GM18508 (cell line): ENCODE measurements at regions not wholly inside any gene's neighbourhood (a gene's known extent, or its start where the extent isn't known, plus 50 kb on each side); places are given as distances from the start of the nearest gene placed in this dataset.
"Not testable (repeated sequence)": the region's sequence is repeated elsewhere in the genome, so short reads cannot be mapped to it uniquely, and the experiment has no call there.

Source experiments
- ATAC-seq: cut with Tn5 transposase; IDR thresholded peaks from one replicate; pipeline ENCODE4 v1.9.1; 2021; ENCODE audit warnings: moderate number of reproducible peaks; ENCODE audit not compliant: insufficient read depth, unreplicated experiment

DNA sequence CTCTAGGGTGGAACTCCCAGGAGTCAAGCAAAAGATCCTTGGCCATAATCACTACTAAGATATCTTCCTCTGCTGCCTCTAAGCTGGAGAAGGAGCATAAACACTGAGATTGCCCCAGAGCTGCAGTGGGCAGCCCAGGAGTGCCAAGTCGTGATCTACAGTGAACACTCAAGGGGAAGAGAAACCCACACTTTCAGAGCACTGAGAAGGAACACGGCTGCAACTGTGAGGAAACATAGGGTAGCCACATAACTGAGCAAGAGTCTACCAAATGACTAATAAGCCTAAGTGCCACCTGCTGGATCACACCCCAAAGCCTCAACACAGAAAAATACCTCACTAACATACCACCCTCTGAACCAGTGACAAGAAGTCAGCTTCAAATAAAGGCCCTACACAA lies 79.6 kb upstream of the RAB12 start:
- ATAC-seq, result no peak

DNA sequence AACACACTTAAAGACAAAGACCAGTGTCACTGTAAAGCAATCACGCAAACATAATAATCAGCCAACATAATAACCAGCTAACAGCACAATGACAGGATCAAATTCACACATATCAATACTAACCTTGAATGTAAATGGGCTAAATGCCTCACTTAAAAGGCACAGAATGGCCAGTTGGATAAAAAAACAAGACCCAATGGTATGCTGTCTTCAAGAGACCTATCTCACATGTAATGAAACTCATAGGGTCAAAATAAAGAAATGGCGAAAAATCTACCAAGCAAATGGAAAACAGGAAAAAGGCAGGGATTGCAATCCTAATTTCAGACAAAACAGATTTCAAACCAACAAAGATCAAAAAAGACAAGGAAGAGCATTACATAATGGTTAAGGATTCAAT lies 78.2 kb upstream of the RAB12 start:
- ATAC-seq, result not testable (repeated sequence)

DNA sequence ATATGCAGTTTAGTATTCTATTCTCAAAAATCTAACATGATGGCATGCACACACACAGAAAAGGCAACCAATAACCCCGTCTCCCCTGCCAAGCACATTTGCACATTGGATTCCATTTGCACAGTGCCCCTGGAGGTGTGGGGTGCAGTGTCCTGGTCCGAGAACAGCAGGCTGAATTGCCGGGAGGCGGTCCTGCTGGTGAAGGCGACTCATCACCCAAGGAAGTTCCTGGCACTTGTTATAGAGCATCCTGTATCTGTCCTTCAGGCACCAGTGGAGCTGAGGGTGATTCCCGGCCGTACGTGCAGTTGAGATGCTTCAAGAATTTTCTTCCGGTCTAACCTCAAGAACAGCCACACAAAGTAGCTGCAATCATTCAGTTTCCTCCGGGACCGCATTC lies 73.0 kb upstream of the RAB12 start:
- ATAC-seq, result no peak

DNA sequence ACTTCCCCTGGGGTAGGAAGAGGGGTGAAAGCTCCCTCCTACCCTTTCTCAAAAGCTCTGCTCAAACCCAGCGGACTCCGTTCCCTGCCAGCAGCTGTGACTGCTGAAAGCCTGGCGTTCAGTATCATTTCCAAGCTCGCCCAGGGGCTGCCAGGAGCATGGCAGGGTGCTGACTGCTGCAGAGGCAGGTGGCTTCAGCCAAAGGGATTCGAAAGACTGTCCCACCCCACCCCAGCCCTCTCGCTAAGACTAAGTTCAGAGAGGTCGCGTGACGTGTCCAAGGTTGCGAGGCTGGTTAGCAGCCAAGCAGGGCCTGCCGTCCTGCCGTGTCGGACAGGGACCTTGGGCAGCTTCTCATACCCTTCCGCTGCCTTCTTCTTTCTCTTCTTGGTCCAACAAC lies 72.3 kb upstream of the RAB12 start:
- no peak for ATAC-seq

GRCh38 chr18:8537400-8537799 lies 71.8 kb upstream of the RAB12 start:
- ATAC-seq, result no peak

DNA sequence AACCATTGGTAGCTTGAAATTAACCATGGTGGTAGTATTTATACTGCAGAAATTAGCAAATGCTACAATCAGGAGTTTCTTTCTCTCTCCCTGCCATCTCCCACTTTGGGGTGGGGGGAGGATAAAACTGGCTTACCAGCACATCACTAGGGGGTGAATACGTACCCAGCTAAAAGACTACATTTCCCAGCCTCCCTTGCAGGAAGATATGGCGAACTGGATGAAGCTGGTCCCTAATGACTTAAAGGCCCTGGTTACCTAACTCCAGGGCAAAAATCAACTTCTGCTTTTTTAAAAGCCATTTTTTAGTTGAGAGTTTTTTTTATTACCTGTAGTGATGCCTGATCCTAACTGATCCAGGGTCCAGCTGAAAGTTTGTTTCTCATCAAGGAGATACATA lies 70.3 kb upstream of the RAB12 start:
- no peak for ATAC-seq

DNA sequence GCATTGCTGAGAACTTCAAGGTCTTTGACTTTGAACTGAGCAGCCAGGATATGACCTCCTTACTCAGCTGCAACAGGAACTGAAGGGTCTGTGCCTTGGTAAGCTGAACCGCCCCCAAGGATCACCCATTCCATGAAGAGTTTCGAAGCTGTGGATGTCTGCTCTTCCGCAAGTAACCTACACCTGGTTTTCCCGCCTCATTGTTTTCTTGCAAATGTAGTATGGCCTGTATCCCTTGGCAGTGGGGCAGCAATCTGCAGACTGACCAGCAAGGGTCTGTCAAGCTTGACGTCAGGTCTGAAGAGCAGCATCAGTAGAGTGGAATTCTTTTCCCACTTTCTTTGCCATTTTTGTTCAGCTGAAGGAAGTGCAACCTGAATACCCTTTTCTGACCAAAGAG lies 62.6 kb upstream of the RAB12 start:
- no peak for ATAC-seq

GRCh38 chr18:8548186-8548585 lies 61.1 kb upstream of the RAB12 start:
- ATAC-seq, result no peak

DNA sequence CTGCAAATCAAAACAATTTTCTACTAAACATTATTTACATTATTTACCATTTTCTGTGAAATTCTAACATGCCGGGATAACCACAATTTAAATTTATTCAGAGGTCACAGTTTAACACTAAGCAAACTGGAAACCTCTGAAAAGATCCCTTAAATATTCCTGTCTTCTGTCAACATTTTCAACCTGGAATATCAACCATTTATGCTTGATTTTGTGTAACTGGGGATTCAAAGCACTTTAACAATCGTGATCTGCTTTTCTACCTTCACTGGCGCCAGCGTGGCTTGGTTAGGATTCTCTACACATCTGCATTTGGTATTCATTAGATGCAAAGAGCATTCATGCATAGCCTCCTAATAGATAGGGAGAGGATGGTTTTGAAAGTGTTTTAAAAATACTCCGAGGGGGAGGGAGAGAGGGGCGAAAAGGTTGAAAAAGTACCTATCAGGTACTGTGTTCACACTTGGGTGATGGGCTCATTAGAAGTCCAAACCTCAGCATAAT lies 59.9 kb upstream of the RAB12 start:
- ATAC-seq, result no peak

DNA sequence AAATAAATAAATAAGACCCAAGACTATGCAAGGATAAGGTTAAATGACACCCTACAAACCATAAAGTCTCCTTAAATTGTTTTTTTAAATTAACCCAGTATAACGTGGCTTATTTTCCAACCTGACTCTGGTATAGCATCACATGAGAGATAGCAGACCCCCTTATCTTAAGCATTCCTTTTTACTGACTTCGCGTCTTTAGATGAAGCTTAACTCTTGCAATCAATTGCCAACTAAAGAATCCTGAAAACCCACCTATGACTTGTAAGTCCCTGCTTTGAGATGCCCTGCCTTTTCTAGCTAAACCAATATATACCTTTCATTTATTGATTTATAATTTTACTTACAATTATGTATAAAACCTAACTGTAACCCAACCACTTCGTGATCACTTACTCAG lies 57.1 kb upstream of the RAB12 start:
- no peak for ATAC-seq

GRCh38 chr18:8554354-8554753 lies 54.9 kb upstream of the RAB12 start:
- ATAC-seq, result no peak

DNA sequence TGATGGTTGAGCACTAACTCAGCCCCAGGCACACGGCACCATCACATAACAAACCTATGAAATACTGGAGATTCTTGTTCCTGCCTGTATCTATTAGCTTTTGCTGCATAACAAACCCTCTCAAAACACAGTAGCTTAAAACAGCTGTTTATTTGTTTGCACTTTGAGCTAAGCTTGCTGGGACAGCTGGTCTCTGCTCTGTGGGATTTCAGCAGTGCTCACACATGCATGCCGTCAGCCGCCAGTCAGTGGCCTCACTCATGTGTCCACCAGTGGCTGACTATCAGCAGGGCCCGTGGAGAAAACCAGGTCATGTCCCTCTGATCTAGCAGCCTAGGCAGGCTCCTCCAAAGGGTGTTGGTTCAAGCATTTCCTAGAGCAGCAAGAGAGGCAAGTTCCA lies 52.8 kb upstream of the RAB12 start:
- ATAC-seq, result no peak
